CD4-positive, alpha-beta T cell treated with Interleukin-6 for 4 hours (primary cell): ENCODE measurements at regions not wholly inside any gene's neighbourhood (a gene's known extent, or its start where the extent isn't known, plus 50 kb on each side); places are given as distances from the start of the nearest gene placed in this dataset.
A peak's percentile ranks its signal among the peaks of the same experiment; 100 is the strongest.
"Not testable (repeated sequence)": the region's sequence is repeated elsewhere in the genome, so short reads cannot be mapped to it uniquely, and the experiment has no call there.

Experiments
- DNase-seq: peaks from one replicate; pipeline ENCODE4 v3.0.0-alpha.2; 2020; ENCODE audit warnings: mixed read lengths

DNA sequence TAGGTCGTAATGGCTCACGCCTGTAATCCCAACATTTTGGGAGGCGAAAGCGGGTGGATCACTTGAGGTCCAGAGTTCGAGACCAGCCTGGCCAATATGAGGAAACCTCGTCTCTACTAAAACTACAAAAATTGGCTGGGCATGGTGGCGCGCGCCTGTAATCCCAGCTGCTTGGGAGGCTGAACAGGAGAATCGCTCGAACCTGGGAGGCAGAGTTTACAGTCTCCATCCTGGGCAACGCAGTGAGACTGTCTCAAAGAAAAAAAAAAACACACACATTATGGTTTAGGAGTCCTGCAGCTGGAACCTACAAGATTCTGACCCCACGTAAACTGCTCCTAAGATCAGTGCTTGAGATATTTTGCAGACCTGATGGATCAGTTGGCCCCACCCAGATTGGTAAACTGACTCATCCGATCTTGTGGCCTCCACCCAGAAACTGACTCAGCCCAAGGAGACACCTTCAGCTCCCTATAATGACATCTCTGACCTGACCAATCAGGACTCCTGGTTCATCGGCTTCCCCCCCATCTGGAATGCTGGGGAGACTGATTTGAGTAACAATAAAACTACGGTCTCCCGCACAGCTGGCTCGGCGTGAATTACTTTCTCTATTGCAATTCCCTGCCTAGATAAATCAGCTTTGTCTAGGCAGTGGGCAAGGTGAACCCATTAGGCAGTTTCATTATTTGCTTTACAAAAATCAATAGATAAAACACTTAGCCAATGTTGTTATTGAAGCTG, 96.2 kb upstream of the BTN3A2 start:
- DNase-seq, result peak; percentile 14

DNA sequence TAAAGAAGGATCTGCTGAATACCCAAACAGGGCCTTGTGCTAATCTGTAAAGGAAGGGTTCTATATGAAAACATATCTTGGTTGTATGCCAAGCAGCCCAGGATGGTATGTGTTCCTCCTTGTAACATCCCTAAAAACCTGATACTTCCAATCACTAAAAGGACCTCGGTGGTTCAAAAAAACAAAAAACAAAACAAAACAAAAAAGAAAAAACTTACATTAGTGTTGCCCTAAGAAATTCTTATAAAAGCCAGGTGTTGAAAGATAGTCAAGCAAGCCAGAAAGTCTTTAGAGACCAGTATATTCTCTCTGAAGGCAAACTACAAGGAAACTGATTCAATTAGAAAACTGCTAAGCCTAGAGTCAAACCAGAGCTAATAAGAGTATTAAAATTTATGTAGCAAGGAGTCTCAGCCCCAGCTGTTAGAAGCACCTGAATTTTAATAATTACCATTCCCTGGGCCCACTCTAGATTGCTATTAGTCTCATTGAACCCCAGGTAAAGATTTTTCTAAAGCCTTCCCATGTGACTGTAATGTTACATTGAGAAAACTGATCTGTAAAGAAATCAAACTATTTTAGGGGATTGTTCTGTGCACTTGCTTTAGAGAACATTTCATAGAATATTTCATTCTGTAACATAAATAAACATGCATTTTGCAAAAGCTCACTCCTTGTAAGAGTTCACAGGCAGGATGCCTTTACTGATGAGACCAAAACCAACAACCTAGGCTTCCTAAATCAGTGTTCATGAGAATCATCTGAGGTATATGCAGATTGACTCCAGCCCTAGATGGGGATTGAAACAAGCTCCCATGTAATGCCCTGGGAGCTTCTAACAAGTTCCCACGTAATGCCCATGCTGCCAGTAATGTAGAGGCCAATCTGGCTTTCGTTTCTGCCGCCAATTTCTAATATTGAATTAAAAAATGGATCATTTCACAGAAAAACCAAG, 95.2 kb upstream of the BTN3A2 start:
- no peak for DNase-seq

DNA sequence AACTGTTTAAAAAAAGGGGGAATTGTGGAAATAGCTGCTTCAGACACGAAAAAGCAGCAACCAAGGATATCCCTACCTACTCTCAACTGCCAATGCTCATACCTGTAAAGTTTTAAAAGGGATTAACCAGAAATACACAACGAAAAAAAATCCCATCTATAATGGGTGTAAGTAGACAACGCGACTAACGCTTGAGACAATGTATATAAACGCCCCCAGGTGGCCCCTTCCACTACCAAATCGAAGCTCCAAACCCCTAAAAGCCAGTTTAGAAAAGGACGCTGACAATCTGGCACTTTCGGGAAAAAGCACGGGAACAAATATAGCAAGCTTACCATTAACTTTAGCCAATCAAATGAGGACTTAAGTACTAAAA, 94.5 kb upstream of the BTN3A2 start:
- peak; percentile 46 for DNase-seq

DNA sequence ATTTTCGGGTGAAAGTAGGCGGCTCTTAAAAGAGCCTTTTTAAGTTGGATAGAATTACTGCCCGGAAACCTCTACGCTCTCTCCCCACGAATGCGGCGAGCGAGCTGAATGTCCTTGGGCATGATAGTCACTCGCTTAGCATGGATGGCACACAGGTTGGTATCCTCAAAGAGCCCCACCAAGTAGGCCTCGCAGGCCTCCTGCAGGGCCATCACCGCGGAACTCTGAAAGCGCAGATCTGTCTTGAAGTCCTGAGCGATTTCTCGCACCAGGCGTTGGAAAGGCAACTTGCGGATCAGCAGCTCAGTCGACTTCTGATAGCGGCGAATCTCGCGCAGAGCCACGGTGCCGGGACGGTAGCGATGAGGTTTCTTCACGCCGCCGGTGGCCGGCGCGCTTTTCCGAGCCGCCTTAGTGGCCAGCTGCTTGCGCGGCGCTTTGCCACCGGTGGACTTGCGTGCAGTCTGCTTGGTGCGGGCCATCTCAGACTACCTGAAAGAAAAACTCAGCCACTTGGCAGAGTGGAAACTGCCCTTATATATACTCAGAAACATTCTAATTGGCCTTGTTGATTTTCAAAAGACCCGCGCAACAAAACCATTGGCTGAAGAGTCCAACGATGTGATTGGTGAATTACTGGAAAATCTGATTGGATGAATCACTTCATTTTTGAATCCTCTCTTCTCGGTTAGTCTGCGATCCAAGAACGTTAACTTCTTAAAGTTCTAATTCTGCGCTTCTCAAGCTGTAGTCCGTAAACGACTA, 93.9 kb upstream of the BTN3A2 start:
- peak; percentile 79 for DNase-seq

DNA sequence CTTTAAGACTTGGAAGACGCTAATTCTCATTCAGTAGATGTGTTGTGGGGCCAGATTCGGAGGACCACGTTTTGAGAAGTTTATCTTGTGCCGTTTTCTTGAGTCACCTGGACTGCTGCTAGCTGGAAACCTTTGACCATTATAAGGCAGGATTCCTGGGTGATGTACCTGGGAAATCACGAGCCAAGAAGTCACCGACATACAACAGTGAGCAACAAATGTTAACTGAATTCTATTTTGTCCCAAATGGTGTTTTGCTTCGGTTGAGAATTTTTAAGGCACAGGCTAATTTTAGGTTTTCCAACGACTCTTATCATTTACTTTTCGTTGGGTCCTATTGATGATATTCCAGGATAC, 93.4 kb upstream of the BTN3A2 start:
- DNase-seq, result no peak

DNA sequence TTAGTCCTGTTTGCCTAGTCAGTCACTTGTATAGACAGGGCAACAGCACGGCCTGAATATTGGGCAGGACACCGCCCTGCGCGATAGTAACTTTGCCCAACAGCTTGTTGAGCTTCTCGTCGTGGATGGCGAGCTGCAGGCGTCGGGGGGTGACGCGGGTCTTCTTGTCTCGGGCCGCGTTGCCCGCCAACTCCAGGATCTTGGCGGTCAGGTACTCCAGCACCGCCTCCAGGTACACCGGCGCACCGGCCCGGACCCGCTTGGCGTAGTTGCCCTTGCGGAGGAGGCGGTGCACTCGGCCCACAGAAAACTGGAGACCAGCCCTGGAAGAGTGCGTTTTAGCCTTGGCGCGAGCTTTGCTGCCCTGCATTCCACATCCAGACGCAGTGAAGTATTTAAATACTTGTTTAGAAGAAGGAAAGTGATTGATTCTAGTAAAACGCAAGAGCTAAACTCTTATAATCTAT, 92.8 kb upstream of the BTN3A2 start:
- peak; percentile 66 for DNase-seq

DNA sequence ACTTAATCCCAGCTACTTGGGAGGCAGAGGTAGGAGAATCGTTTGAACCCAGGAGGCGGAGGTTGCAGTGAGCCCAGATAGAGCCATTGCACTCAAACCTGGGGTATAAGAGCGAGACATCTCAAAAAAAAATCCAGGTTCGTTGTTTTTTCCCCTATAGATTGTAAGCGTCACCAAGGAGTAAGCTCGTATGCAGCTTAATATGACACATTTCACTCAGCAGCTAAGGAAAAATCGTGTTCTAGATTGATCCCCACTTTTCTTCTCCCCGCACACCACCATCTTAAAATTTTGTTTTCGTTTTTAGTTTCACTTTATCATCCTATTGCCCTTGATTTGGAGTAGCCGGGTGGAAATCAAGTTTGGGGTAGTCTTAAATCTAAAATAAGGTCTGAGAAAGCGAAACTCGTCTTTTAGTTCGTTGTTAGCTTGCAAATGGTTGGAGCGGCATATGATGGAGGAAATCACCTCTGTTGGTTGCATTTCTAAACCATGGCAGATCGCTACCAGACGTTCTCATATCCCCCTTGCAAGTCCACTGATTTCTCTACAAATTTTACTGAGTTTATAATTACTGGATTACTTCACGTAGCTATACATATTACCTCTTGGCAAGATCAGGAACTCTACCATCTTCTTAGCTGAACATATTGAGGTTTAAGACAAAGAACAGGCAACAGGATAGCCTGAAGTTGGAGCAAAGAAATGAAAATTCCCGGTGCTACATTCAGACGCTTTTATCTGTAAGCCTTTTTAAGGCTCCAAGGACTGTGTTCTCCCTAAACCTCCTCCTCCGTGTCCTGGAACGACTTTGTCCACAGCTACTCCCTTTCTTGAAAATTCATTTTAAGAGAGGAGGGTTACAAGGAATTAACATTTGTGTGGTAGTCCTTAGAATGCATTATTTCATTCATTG, 91.1 kb upstream of the BTN3A2 start:
- DNase-seq, result peak; percentile 43

DNA sequence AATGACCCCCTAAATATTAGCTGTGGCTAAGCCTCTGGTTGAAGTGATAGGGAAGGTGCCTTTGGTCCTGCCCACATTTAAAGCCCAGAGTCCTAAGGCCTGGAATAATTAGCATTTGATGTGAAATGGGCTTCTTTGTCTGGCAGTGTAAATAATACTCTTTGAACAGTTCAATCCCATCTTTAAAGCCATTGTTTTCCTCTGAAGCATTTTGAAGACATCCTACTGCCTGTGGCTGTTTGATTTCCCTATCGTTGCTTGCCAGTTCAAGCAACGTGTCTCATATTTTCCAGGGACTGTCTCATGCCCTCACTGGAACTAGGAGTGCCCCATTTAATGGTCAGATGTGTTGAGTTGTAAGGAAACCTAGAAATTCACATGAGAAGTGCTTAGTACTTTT, 89.3 kb upstream of the BTN3A2 start:
- DNase-seq, result no peak

DNA sequence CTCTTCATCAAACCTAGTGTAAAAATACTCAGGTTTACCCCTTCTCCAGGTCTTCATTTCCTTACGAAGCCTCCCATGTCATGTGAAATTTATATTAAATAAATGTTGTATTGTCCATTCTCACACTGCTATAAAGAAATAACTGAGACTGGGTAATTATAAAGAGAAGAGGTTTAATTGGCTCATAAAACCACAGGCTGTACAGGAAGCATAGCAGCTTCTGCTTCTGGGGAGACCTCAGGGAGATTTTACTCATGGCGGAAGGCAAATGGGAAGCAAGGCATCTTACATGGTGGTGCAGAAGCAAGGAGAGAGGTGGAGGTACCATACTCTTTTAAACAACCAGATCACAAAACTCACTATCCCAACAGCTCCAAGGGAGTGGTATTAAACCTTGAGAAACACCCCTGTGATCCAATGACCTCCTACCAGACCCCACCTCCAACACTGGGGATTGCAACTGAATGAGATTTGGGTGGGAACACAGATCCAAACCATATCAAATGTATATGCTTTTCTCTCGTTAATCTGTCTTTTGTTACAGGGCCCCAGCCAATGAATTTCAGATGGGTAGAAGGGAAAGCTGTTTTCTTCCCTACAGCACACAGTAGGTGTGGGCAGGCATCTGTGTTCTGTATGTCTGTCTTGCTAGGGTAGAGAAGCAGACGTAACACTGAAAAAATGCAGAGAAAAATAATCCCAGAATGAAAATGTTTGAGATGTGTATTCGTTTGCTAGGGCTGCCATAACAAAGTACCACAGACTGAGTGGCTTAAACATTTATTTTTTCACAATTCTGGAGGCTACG, 88.0 kb upstream of the BTN3A2 start:
- DNase-seq, result no peak

DNA sequence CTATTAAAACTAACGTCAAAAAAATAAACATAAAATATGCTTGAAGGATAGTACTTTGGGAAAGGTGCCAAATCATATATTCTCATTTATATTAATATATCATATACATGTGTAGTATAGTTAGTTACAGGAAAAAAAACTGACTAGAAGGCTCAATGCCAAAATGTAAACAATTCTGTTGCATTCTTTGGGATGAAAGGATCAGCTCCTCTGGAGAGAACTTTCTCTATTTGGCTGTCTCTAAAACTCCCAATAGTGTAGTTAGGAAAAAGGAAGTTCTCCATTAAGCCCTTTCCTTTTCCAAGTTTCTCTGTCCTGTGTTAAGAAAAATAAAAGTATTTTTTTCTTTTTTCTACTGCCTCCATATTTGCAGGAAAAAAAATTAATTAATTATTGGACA, 86.5 kb upstream of the BTN3A2 start:
- no peak for DNase-seq

DNA sequence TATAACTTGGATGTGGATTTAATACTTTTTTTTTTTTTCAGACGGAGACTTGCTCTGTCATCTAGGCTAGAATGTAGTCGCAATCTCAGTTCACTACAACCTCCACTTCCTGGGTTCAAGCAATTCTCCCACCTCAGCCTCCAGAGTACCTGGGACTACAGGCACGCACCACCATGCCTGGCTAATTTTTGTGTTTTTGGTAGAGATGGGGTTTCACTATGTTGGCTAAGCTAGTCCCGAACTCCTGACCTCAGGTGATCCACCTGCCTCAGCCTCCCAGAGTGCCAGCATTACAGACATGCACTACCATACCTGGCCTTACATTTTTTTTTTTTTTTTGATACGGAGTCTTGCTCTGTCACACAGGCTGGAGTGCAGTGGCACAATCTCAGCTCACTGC, 85.6 kb upstream of the BTN3A2 start:
- DNase-seq, result not testable (repeated sequence)

DNA sequence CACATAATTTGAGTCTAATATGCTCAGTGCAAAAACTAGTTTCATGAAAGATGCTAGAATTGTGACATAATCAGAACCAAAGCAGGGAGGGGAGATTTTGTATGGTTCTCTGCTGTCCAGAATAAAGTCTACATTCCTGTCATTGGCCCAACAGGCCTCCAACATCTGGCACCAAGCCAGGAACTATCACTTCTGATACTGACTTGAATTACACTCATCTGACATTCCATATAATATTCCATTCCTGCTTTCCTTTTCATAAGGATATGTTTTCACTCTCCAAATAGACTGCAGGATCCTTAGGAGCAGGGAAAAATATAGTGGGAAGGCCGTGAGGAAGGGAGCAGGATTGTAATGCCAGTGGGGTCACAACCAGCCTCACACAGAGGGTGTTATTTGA, 84.6 kb upstream of the BTN3A2 start:
- DNase-seq, result no peak

DNA sequence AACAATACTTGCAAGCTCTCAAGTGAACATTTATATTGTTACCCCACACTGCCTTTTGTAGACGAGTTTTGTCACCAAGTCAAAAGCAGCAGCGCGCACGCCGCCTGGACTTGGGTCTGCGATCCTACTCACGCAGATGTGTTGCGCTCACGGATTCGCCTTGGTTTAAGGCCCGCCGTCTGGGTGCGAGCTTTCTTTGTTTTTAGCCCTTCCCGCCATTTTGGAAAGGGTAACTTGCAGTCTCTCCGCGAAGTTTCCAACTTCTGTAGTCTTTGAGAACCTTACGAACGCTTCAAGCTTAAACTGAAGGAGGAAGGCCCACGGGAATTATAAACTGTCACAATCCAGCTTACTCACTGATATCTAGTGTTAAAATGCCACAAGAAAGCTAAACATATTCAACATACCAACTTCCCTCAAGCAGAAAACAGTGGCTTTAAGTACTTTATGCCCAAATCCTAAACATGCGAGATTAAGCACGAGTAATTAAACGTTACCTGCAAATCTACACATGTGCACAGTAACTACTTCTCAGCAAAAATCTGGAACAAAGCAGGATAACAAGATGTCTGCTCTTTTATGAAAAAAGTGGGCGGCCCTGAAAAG, 80.4 kb upstream of the BTN3A2 start:
- DNase-seq, result peak; percentile 71

DNA sequence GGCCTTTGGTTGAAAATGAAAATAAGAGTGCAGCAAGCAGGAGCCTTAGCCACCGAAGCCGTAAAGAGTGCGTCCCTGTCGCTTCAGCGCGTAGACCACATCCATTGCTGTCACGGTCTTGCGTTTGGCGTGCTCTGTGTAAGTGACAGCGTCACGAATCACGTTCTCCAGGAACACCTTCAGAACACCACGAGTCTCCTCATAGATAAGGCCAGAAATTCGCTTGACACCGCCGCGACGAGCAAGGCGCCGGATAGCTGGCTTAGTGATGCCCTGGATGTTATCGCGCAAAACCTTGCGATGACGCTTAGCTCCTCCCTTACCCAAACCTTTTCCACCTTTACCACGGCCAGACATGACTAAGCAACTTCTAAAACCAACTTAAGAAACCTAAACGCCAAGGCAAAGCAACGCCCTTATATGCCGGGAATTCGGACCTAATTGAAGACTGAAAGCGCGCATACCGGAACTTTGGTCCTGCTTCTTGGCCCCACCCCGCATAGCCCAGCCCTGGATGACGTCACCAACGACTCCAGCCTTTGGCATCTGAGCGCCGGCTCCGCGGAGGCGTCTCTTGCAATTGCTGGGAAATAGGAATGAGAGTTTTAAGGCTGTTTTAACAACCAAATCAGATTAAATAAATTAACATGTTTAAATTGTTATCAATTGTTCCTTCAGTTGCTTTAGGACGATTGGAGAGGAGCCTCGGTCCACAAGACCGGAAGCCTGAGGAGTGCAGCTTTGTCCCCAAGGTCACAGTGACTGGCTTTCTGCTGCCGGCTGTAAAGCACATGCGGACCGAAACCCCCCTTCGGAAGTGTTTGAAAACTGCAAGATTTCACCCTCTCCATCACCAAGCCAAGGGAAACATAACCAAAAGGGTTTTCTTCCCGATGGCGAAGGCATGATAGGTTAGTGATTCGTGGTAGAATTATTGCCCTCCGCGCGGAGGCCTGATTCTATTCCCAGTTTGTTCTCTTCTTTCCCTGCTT, 79.6 kb upstream of the BTN3A2 start:
- peak; percentile 97 for DNase-seq

DNA sequence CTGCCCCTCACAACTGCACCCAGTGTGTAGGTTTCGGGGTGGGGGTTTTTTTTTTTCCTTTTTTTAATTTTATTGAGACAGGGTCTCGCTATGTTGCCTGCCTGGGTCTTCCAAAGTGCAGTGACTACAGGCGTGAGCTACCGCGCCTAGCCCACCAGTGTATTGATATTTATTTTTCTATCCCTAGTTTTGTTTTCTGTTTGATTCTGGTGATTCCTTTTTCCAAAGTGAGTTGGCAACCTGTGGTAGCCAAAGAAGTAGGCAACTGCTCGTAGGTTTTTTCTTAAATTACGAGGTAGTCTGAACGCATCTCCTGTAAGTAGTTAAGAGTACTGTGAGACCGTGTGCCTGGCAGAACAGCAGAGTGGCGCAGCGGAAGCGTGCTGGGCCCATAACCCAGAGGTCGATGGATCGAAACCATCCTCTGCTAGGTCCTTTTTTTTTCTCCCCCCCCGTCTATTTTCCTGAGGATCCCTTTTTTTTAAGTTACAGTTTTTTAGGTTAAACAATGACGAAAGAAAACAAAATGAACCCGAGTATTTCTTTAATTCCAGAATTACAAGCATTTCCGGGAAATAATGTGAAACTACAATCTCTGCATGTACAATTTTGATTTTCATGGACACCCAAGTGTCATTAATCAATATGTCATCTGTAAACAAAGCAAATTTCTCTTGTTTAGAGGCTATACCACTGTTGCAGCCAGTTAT, 78.7 kb upstream of the BTN3A2 start:
- DNase-seq, result peak; percentile 78

DNA sequence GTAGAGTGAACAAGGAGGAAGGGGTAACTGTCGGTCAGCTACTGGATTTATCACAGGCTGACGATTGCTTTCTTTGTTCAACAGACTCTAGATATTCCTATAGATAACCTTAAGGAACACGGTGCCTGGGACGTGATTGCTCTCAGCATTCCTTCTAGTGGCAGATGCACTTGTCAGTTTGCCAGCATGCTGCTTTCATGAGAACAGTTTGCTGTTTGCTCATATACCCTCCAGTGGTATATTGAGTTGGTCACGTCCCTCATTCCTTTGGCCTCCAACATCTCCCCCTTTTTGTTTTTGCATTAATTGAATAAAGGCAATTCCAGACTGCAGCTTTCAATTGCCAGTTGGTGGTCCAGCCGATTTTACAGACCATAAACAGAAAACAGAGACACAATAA, 76.8 kb upstream of the BTN3A2 start:
- no peak for DNase-seq

DNA sequence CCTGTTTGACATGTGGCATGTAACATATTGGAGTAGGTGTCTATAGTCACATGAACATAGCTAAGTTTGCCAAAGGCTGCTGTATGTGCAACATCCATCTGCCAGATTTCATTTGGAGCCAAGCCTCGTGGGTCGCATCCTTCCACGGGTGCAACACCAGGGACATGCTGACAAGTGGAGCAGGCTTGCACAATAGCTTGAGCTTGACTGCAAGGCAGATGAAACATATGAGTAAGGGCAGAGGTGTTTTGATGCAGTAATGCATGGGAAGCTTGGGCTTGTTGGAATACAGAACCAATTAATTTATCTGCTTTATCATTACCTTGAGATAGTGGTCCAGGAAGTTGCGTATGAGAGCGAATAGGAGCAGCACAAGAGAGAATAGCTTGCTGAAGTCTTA, 74.1 kb upstream of the BTN3A2 start:
- no peak for DNase-seq

DNA sequence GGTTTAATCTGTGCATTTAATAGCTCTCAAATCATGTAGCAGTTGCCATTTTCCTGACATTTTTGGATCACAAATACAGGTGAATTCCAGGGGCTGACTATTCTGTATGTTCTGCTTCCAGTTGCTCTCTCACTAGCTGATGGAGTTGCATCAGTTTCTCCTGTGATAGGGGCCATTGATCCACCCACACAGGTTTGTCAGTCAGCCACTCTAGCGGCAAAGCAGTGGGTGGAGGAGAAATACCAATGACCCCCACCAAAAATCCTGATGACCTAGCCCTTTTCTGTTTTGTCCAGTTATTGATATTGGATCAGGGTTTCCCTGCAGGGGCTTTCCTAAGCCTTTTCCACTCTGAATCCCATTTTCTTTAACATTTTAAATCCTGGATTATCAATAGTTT, 72.3 kb upstream of the BTN3A2 start:
- DNase-seq, result no peak

DNA sequence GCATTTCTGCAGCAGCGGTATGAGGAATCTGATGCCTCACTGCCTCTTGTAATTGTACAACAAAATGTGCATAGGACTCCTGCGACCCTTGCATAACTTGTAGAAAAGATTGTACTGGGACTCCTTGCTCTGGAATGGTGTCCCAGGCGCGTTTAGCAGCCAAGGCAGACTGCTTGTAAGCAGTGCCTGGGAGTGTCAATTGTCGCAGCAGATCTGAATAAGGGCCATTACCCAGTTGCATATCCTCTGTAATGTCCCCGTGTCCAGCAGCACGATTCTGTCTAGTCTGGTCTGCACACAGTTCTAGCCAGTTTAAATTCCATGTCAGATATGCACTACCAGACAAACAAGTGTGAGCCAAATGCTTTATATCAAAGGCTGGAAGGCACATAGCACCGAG, 70.7 kb upstream of the BTN3A2 start:
- no peak for DNase-seq
